ENCODE measurements at regions not wholly inside any gene's neighbourhood (a gene's known extent, or its start where the extent isn't known, plus 50 kb on each side); places are given as distances from the start of the nearest gene placed in this dataset.

DNA sequence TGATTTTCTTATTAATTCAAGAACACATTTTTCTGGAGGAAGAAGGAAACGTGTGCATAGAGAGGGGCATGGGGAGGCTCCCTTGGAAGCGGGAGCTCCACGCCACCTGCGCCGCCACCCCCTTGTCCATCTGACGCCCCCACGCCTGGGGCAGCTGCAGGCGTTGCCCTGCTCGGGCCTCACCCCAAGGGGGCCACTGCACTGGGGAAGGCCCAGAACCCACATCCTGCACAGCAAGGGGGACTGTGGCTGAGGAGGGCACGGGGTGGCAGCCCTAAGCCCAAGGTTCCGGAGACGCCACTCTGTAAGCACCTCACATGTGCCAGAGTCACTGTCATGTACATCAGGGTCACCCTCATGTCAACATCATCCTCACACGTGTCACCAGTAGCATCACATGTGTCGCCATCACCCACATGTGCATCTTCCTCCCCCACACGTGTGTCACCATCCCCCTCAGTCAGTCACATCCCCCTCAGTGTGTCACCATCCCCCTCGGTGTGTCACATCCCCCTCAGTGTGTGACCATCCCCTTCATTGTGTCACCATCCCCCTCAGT, 486.7 kb upstream of the SALL3 start:
- TF ChIP-seq, protein P1, sequence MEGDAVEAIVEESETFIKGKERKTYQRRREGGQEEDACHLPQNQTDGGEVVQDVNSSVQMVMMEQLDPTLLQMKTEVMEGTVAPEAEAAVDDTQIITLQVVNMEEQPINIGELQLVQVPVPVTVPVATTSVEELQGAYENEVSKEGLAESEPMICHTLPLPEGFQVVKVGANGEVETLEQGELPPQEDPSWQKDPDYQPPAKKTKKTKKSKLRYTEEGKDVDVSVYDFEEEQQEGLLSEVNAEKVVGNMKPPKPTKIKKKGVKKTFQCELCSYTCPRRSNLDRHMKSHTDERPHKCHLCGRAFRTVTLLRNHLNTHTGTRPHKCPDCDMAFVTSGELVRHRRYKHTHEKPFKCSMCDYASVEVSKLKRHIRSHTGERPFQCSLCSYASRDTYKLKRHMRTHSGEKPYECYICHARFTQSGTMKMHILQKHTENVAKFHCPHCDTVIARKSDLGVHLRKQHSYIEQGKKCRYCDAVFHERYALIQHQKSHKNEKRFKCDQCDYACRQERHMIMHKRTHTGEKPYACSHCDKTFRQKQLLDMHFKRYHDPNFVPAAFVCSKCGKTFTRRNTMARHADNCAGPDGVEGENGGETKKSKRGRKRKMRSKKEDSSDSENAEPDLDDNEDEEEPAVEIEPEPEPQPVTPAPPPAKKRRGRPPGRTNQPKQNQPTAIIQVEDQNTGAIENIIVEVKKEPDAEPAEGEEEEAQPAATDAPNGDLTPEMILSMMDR (IDR thresholded peaks at IDR 0.05; ENCODE audit: borderline replicate concordance, extremely low read depth, low read length, poor library complexity, severe bottlenecking): no peak
- no peak for TF ChIP-seq EZH2 (IDR thresholded peaks at IDR 0.05; ENCODE audit: borderline replicate concordance, low read depth, low read length, severe bottlenecking)

Measured in DND-41 (cell line).